IMR-90 (cell line): ENCODE measurements at regions not wholly inside any gene's neighbourhood (a gene's known extent, or its start where the extent isn't known, plus 50 kb on each side); places are given as distances from the start of the nearest gene placed in this dataset.

Source experiments
- ATAC-seq: fragments of 200-7000 bp; cut with Tn5 transposase; 2 replicates; pipeline ENCODE4 v1.9.1; 2020; ENCODE audit warnings: low read depth, mild to moderate bottlenecking, moderate library complexity
- BruUV-seq: library from RNA; stranded (reverse); fragments of 400-500 nt; replicated peaks from 2 replicates; lab custom pipeline; 2021; lab: Mats Ljungman, UMichigan
- CTCF ChIA-PET: fragments of 300-600 bp; formaldehyde crosslinking; extraction: SDS; loops from one replicate; lab custom pipeline; 2021; ENCODE audit warnings: antibody characterized with exemption; lab: Yijun Ruan, JAX
- POLR2A ChIA-PET: fragments of 300-600 bp; sonication (Branson Sonifier 250); formaldehyde crosslinking; loops from one replicate; lab custom pipeline; 2022; ENCODE audit warnings: antibody characterized with exemption; ENCODE audit not compliant: unreplicated experiment; lab: Charles Lee
- DNase-seq: peaks from one replicate; pipeline ENCODE4 v3.0.0; 2013
- H2AFZ ChIP-seq: replicated peaks from 2 replicates; pipeline ENCODE3; 2013; ENCODE audit warnings: low read length, mild to moderate bottlenecking; ENCODE audit not compliant: poor library complexity
- H2AK5ac ChIP-seq: 2 replicates; pipeline ENCODE4 v1.6.1; 2013; ENCODE audit warnings: low read depth, low read length, inconsistent platforms
- H2AK9ac ChIP-seq: replicated peaks from 2 replicates; pipeline ENCODE3; 2013; ENCODE audit warnings: mild to moderate bottlenecking, low read depth, low read length, moderate library complexity; ENCODE audit not compliant: poor library complexity
- H2BK120ac ChIP-seq: 2 replicates; pipeline ENCODE4 v1.6.1; 2013; ENCODE audit warnings: low read depth, low read length, inconsistent platforms
- H2BK15ac ChIP-seq: 3 replicates; pipeline ENCODE4 v1.6.1; 2013; ENCODE audit warnings: low read depth, low read length, inconsistent platforms
- H2BK20ac ChIP-seq: 2 replicates; pipeline ENCODE4 v1.6.1; 2013; ENCODE audit warnings: low read depth, mild to moderate bottlenecking, inconsistent platforms, low read length, moderate library complexity
- H2BK5ac ChIP-seq: 2 replicates; pipeline ENCODE4 v1.6.1; 2013; ENCODE audit warnings: mild to moderate bottlenecking, low read depth, low read length, inconsistent platforms; ENCODE audit not compliant: poor library complexity, severe bottlenecking
- H3K14ac ChIP-seq: replicated peaks from 2 replicates; pipeline ENCODE4 v1.6.1; 2013; ENCODE audit warnings: low read depth, low read length, inconsistent platforms
- H3K18ac ChIP-seq: 2 replicates; pipeline ENCODE4 v1.6.1; 2013; ENCODE audit warnings: low read depth, low read length, control low read depth
- H3K23ac ChIP-seq: 2 replicates; pipeline ENCODE4 v1.6.1; 2013; ENCODE audit warnings: low read depth, low read length, inconsistent platforms
- H3K27ac ChIP-seq: 2 replicates; pipeline ENCODE4 v1.5.1; 2013; ENCODE audit warnings: mild to moderate bottlenecking, control low read depth, low read length; ENCODE audit not compliant: insufficient read depth
- H3K27me3 ChIP-seq: 2 replicates; pipeline ENCODE4 v1.6.1; 2013; ENCODE audit warnings: low read length; ENCODE audit not compliant: control insufficient read depth, insufficient read depth
- H3K36me3 ChIP-seq: 2 replicates; pipeline ENCODE4 v1.6.1; 2013; ENCODE audit warnings: low read length, mixed read lengths; ENCODE audit not compliant: control insufficient read depth, insufficient read depth
- H3K4ac ChIP-seq: 2 replicates; pipeline ENCODE4 v1.6.1; 2013; ENCODE audit warnings: low read depth, low read length, inconsistent platforms
- H3K4me1 ChIP-seq: 2 replicates; pipeline ENCODE4 v1.6.1; 2013; ENCODE audit warnings: low read length, mixed read lengths; ENCODE audit not compliant: control insufficient read depth, insufficient read depth
- H3K4me2 ChIP-seq: 2 replicates; pipeline ENCODE4 v1.6.1; 2013; ENCODE audit warnings: low read depth, mild to moderate bottlenecking, control low read depth, low read length, moderate library complexity
- H3K4me3 ChIP-seq: 2 replicates; pipeline ENCODE4 v1.5.1; 2013; ENCODE audit warnings: low read depth, mild to moderate bottlenecking, control low read depth, low read length, moderate library complexity; ENCODE audit not compliant: insufficient read depth
- H3K56ac ChIP-seq: 2 replicates; pipeline ENCODE4 v1.6.1; 2013; ENCODE audit warnings: low read length, inconsistent platforms; ENCODE audit not compliant: insufficient read depth; ENCODE audit errors: extremely low read depth
- H3K79me1 ChIP-seq, 2 experiments: 2 replicates each; pipeline ENCODE4 v1.6.1; 2013; ENCODE audit warnings: low read length in 2 of 2, inconsistent platforms in 1 of 2, low read depth in 1 of 2
- H3K9ac ChIP-seq: 2 replicates; pipeline ENCODE4 v1.6.1; 2013; ENCODE audit warnings: low read depth, low read length, control low read depth
- H3K9me1 ChIP-seq: 2 replicates; pipeline ENCODE4 v1.6.1; 2013; ENCODE audit warnings: low read length, inconsistent platforms; ENCODE audit not compliant: insufficient read depth
- H3K9me3 ChIP-seq: 2 replicates; pipeline ENCODE4 v1.6.1; 2013; ENCODE audit warnings: low read length; ENCODE audit not compliant: control insufficient read depth, insufficient read depth
- H4K20me1 ChIP-seq: 2 replicates; pipeline ENCODE4 v1.6.1; 2013; ENCODE audit warnings: low read length, inconsistent platforms; ENCODE audit not compliant: insufficient read depth
- H4K5ac ChIP-seq: 2 replicates; pipeline ENCODE4 v1.6.1; 2013; ENCODE audit warnings: mild to moderate bottlenecking, low read depth, low read length, control low read depth
- H4K8ac ChIP-seq, 2 experiments: 2 replicates each; pipeline ENCODE4 v1.6.1; 2013; ENCODE audit warnings: low read depth in 2 of 2, low read length in 2 of 2, control low read depth in 1 of 2, inconsistent platforms in 1 of 2
- H4K91ac ChIP-seq: 2 replicates; pipeline ENCODE4 v1.6.1; 2013; ENCODE audit warnings: low read depth, low read length, inconsistent platforms; ENCODE audit not compliant: insufficient read depth
- BHLHE40 ChIP-seq: fragments of 150-350 bp; IDR thresholded peaks from 2 replicates; pipeline ENCODE4 v1.6.1; 2016; ENCODE audit warnings: mild to moderate bottlenecking, low read depth, low read length
- CHD1 ChIP-seq: IDR thresholded peaks from 2 replicates; pipeline ENCODE4 v1.6.1; 2012; ENCODE audit warnings: low read depth, low read length, improper control_type of control experiment
- FOS ChIP-seq: fragments of 150-350 bp; IDR thresholded peaks from 2 replicates; pipeline ENCODE4 v1.6.1; 2016; ENCODE audit warnings: low read depth, low read length
- MAFK ChIP-seq: IDR thresholded peaks from 2 replicates; pipeline ENCODE4 v1.6.1; 2012; ENCODE audit warnings: low read depth, low read length, improper control_type of control experiment
- MAZ ChIP-seq: IDR thresholded peaks from 2 replicates; pipeline ENCODE4 v1.6.1; 2012; ENCODE audit warnings: low read depth, mild to moderate bottlenecking, low read length, improper control_type of control experiment, moderate library complexity, borderline replicate concordance
- MXI1 ChIP-seq: IDR thresholded peaks from 2 replicates; pipeline ENCODE4 v1.6.1; 2012; ENCODE audit warnings: low read depth, mild to moderate bottlenecking, low read length, moderate library complexity, borderline replicate concordance
- NFE2L2 ChIP-seq: fragments of 150-350 bp; IDR thresholded peaks from 2 replicates; pipeline ENCODE4 v1.6.1; 2016; ENCODE audit warnings: low read depth, mild to moderate bottlenecking, low read length
- POLR2A ChIP-seq: IDR thresholded peaks from 2 replicates; pipeline ENCODE4 v1.6.1; 2012; ENCODE audit warnings: mild to moderate bottlenecking, low read depth, low read length
- RAD21 ChIP-seq: IDR thresholded peaks from 2 replicates; pipeline ENCODE4 v1.6.1; 2012; ENCODE audit warnings: low read length, improper control_type of control experiment
- RFX5 ChIP-seq: IDR thresholded peaks from 2 replicates; pipeline ENCODE4 v1.8.0; 2012; ENCODE audit warnings: low read depth, mild to moderate bottlenecking, low read length, moderate library complexity
- SMC3 ChIP-seq: fragments of 150-350 bp; IDR thresholded peaks from 2 replicates; pipeline ENCODE4 v1.6.1; 2016; ENCODE audit warnings: low read depth, mild to moderate bottlenecking, antibody characterized with exemption, low read length, moderate library complexity
- WGBS, 2 experiments: methylation state at CpG; one replicate each; pipeline versions ENCODE4 v1.1.5 to v1.1.7; 2013; ENCODE audit warnings: missing lambda C conversion rate in 2 of 2; ENCODE audit not compliant: insufficient read length in 1 of 2; ENCODE audit errors: extremely low coverage in 2 of 2; 5-methylcytosine and 5-hydroxymethylcytosine counted together
- dilution Hi-C: fragments of 300-500 bp; cut with HindIII; formaldehyde crosslinking; loops from one replicate; pipeline ENCODE4 v1.14.3; 2018; ENCODE audit warnings: low sequenced_read_pairs; ENCODE audit not compliant: unreplicated experiment
- in situ Hi-C: fragments of 300-500 bp; cut with MboI; formaldehyde crosslinking; loops from 3 replicates; pipeline ENCODE4 v1.14.3; 2019; ENCODE audit warnings: low sequenced_read_pairs, inconsistent platforms, mixed read lengths
- intact Hi-C: fragments of 100-400 bp; cut with micrococcal nuclease; formaldehyde crosslinking; loops from 2 replicates; pipeline ENCODE4 v1.10.0; 2022
- TF ChIP-seq, protein P1 (sequence below): fragments of 150-350 bp; IDR thresholded peaks from 2 replicates; pipeline ENCODE4 v1.6.1; 2016; ENCODE audit warnings: low read depth, mild to moderate bottlenecking, low read length, moderate library complexity, borderline replicate concordance
- TF ChIP-seq, protein P2 (sequence below): conservative IDR thresholded peaks from 2 replicates; pipeline ENCODE4 v1.5.1; 2012; ENCODE audit warnings: mild to moderate bottlenecking, low read depth, low read length, improper control_type of control experiment
- TF ChIP-seq, protein P3 (sequence below): fragments of 150-350 bp; IDR thresholded peaks from 2 replicates; pipeline ENCODE4 v1.6.1; 2017; ENCODE audit warnings: mild to moderate bottlenecking, antibody characterized with exemption, low read length, low read depth

DNA sequence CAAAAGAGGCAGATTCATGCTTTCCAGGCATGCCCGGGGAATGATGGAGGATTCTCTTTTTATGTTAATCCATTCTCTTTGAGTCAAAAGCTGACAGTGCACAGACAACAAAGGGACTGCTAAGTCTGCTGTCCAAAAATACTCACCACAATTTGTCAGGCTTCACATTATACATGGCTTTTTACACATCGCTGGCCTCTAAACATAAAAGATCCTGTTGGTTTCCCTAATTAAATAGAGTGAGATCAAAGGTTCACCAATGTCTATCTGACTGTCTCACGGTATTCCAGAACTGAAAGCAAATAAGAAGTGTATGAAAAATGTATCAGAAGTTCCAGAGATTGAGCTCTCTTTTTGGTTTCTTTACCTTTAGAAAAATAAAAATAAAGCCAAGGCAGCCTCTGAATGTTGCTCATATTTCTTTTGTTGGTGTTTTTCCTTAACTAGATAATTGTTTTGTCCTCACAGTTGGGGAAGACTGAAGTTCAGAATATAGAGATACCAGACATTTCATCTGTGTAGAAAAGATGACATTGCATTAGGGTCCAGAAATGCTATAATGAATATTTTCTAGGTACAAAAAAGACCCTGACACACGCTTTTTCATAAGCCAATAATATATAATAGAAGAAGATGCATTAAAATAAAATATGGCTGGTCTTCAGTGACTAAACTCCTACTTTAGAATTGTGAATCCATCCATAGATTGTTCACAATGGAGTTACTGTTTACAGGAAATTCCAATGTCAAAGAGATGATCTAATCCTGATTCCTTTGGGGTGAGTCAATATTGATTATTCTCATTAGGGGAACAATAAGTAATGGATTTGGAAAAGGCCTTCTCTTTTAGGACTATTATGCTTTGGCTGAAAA is 688.2 kb upstream of the CDH6 start:
- Histone ChIP-seq H3K56ac (no peak overlapping the region), H3K23ac (0 out of 2 replicates have a peak overlapping the region, but pooled peaks have one; percentile 15), H3K18ac (no peak overlapping the region), H3K27ac (no peak overlapping the region), H2BK15ac (no peak overlapping the region; the same call in 1 of the 3 replicates), H2AK5ac (no peak overlapping the region), H3K14ac (no peak overlapping the region), H3K79me1 (no peaks in the 10 kb centered on the region), H2AK9ac (no peak overlapping the region), H4K8ac (no peak overlapping the region), H3K4me2 (no peak overlapping the region; the same call in 1 of the 2 replicates), H3K4ac (no peak overlapping the region), H3K27me3 (no peaks in the 10 kb centered on the region), H2BK5ac (no peak overlapping the region), H2AFZ (no peak overlapping the region), H3K4me1 (no peaks in the 10 kb centered on the region), H3K9ac (no peak overlapping the region), H3K36me3 (no peaks in the 10 kb centered on the region), H4K5ac (no peak overlapping the region), H3K9me1 (no peaks in the 10 kb centered on the region), H3K9me3 (no peaks in the 10 kb centered on the region), H4K20me1 (no peaks in the 10 kb centered on the region), H3K4me3 (no peak overlapping the region), H2BK20ac (no peak overlapping the region), H2BK120ac (peak overlapping the region; percentile 48; the same call in 1 of the 2 replicates), H4K91ac (no peak overlapping the region)
- peak; percentile 37; the same call in 1 of the 2 replicates for ATAC-seq
- CTCF ChIA-PET, result interaction anchor here (0.6 kb wide), 1 partner anchor 677 kb away, joined by 7 read pairs; no protein-coding TSS in a partner anchor
- dilution Hi-C loops, result no loop called here
- no TSS peak for BruUV-seq
- POLR2A ChIA-PET, result no interaction called here
- intact Hi-C loops, result loop anchor here (10.0 kb wide), 1 partner anchor 730 kb away; no protein-coding TSS in a partner anchor
- in situ Hi-C loops, result no loop called here
- peak; percentile 64 for DNase-seq
- whole genome bisulfite sequencing, 2 experiments, result no CpG with 5 or more reads among the region's 4 CpGs
- TF ChIP-seq MXI1 (no peak), POLR2A (no peak), FOS (no peak), RFX5 (no peak), CHD1 (no peak), SMC3 (no peak), MAFK (no peak), NFE2L2 (no peak), BHLHE40 (no peak), MAZ (no peak), RAD21 (no peak)
- TF ChIP-seq, protein P1, sequence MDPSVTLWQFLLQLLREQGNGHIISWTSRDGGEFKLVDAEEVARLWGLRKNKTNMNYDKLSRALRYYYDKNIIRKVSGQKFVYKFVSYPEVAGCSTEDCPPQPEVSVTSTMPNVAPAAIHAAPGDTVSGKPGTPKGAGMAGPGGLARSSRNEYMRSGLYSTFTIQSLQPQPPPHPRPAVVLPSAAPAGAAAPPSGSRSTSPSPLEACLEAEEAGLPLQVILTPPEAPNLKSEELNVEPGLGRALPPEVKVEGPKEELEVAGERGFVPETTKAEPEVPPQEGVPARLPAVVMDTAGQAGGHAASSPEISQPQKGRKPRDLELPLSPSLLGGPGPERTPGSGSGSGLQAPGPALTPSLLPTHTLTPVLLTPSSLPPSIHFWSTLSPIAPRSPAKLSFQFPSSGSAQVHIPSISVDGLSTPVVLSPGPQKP, result no peak
- TF ChIP-seq, protein P2, sequence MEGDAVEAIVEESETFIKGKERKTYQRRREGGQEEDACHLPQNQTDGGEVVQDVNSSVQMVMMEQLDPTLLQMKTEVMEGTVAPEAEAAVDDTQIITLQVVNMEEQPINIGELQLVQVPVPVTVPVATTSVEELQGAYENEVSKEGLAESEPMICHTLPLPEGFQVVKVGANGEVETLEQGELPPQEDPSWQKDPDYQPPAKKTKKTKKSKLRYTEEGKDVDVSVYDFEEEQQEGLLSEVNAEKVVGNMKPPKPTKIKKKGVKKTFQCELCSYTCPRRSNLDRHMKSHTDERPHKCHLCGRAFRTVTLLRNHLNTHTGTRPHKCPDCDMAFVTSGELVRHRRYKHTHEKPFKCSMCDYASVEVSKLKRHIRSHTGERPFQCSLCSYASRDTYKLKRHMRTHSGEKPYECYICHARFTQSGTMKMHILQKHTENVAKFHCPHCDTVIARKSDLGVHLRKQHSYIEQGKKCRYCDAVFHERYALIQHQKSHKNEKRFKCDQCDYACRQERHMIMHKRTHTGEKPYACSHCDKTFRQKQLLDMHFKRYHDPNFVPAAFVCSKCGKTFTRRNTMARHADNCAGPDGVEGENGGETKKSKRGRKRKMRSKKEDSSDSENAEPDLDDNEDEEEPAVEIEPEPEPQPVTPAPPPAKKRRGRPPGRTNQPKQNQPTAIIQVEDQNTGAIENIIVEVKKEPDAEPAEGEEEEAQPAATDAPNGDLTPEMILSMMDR, result no peak
- TF ChIP-seq, protein P3, sequence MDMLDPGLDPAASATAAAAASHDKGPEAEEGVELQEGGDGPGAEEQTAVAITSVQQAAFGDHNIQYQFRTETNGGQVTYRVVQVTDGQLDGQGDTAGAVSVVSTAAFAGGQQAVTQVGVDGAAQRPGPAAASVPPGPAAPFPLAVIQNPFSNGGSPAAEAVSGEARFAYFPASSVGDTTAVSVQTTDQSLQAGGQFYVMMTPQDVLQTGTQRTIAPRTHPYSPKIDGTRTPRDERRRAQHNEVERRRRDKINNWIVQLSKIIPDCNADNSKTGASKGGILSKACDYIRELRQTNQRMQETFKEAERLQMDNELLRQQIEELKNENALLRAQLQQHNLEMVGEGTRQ, result no peak
